GM10248 (cell line): ENCODE measurements at regions not wholly inside any gene's neighbourhood (a gene's known extent, or its start where the extent isn't known, plus 50 kb on each side); places are given as distances from the start of the nearest gene placed in this dataset.

Experiments used
- CTCF ChIA-PET: fragments of 300-600 bp; sonication (Branson Sonifier 250); formaldehyde crosslinking; extraction: SDS; loops from one replicate; lab custom pipeline; 2021; ENCODE audit warnings: antibody characterized with exemption; lab: Yijun Ruan, JAX
- POLR2A ChIA-PET: fragments of 350-650 bp; sonication (Branson Sonifier 250); formaldehyde crosslinking; extraction: SDS; loops from one replicate; lab custom pipeline; 2020; ENCODE audit warnings: antibody characterized with exemption; lab: Yijun Ruan, JAX
- DNase-seq: peaks from one replicate; pipeline ENCODE4 v3.0.0; 2012; ENCODE audit errors: extremely low spot score
- TF ChIP-seq, protein P1 (sequence below): IDR thresholded peaks from 2 replicates; pipeline ENCODE4 v1.5.1; 2012; ENCODE audit warnings: mild to moderate bottlenecking, low read depth; ENCODE audit errors: extremely low read depth, missing control alignments, control extremely low read depth

DNA sequence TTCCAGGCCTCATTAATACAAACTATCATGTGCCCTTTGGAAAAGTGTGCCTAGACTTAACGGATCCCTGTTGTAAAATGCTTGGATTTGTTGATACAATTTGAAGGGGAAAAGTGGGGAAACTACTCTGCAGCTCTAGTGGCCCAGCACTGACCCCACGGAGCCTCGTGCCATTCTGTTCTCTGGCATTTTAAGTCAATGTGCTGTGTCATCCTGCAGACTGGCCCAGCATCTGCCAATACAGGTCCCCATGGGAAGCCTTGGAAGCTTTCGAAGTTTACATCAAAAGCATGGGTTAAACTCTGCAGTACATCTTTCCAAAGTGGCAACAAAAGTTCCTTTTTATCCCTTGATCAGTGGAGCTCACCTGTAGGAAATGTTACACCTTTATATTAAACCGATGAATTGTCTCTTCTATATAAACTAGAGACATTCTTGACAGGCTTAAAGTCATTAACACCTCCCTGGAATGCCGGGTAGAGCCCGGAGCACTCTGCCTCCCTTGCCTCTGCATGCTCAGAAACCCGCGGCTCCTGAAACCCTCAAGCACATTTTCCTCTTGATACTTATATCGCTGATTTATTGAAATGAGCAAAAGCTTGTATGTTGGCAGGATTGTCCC, 596.0 kb upstream of the ADAMTS16 start:
- TF ChIP-seq, protein P1, sequence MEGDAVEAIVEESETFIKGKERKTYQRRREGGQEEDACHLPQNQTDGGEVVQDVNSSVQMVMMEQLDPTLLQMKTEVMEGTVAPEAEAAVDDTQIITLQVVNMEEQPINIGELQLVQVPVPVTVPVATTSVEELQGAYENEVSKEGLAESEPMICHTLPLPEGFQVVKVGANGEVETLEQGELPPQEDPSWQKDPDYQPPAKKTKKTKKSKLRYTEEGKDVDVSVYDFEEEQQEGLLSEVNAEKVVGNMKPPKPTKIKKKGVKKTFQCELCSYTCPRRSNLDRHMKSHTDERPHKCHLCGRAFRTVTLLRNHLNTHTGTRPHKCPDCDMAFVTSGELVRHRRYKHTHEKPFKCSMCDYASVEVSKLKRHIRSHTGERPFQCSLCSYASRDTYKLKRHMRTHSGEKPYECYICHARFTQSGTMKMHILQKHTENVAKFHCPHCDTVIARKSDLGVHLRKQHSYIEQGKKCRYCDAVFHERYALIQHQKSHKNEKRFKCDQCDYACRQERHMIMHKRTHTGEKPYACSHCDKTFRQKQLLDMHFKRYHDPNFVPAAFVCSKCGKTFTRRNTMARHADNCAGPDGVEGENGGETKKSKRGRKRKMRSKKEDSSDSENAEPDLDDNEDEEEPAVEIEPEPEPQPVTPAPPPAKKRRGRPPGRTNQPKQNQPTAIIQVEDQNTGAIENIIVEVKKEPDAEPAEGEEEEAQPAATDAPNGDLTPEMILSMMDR = no peak
- POLR2A ChIA-PET = no interaction called here
- CTCF ChIA-PET = no interaction called here
- no peak for DNase-seq

DNA sequence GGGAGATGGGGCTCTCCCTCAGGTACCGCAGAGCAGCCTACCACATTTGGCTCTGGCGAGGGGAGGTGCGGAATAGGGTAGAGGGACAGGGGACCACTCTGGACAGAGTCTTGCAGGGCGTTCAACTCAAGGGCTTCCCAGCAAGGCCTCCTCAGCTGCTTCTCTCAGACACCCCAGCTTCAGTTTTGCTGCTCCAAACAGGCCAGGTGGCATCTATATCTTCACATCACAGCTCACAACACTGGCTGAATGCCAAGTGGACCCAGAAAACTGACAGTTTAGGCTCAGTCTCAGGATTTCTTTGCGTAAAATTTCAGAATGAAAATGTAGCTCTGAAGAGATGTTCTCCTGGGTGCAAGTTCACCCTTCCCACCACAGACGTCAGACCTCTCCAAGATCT, 592.6 kb upstream of the ADAMTS16 start:
- no peak for DNase-seq
- TF ChIP-seq, protein P1 = no peak
- ChIA-PET CTCF (no interaction called here), POLR2A (no interaction called here)

DNA sequence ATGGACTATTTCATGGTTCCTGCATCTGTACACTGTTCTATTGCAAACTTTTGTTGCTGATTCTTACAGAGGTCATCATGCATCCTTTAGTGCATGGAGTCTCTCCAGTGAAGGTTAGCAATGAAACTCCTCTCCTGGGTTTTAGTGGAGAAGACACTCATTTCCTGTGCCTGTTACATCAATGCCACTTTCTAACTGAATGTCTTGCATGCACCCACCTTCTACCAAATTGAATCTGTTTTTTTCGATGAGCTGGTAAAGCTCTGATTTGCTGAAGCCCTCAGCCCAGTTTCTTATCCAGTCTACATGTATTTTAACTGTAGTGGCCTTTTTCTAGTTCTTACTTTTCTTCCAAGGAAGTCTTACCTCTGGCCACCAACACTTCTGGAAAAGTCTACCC, 591.8 kb upstream of the ADAMTS16 start:
- no peak for DNase-seq
- CTCF ChIA-PET = no interaction called here
- TF ChIP-seq, protein P1 = no peak
- POLR2A ChIA-PET = no interaction called here

DNA sequence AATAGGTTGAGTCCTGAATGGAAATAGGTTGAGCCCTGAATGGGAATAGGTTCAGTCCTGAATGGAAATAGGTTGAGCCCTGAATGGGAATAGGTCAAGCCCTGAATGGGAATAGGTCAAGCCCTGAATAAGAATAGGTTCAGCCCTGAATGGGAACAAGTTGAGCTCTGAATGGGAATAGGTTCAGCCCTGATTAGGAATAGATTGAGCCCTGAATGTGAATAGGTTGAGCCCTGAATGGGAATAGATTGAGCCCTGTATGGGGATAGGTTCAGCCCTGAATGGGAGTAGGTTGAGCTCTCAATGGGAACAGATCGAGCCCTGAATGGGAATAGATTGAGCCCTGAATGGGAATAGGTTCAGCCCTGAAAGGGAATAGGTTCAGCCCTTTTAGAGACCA, 590.8 kb upstream of the ADAMTS16 start:
- ChIA-PET CTCF (no interaction called here), POLR2A (no interaction called here)
- DNase-seq = no peak
- TF ChIP-seq, protein P1 = no peak

DNA sequence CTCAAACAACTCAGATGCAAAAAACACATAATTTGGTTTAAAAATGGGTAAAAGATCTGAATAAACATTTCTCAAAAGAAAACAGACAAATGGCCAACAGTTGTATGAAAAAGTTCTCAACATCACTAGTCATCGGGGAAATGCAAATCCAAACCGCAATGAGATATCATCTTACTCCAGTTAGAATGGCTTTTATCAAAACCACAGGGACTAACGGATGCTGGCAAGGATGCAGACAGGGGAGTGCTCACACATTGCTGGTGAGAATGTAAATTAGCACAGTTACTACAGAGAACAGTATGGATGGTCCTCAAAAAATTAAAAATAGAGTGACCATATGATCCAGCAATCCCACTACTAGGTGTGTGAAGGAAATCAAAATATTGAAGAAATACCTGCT, 589.1 kb upstream of the ADAMTS16 start:
- no peak for DNase-seq
- ChIA-PET CTCF (no interaction called here), POLR2A (no interaction called here)
- TF ChIP-seq, protein P1 = no peak

DNA sequence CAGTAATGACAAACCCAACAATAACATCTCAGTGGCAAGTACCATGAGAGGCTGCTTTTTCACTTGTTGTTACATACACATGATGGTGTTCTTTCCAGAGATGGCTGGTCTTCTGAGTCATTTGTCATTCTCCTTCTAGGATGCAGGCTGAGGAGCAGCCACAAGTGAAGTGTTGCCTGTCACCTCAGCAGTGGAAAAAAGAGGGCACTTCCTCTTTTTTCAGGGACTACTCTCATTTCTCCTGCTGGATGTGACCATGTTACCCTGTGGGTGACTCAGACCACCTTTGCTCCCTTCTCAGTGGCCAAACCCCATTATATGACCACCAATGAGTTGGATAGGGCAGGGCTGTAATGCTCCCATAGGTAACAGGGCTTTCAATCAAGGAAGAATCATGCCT, 587.0 kb upstream of the ADAMTS16 start:
- ChIA-PET CTCF (no interaction called here), POLR2A (no interaction called here)
- no peak for DNase-seq
- TF ChIP-seq, protein P1 = no peak
